IMR-90 (cell line): ENCODE measurements at regions not wholly inside any gene's neighbourhood (a gene's known extent, or its start where the extent isn't known, plus 50 kb on each side); places are given as distances from the start of the nearest gene placed in this dataset.
A peak's percentile ranks its signal among the peaks of the same experiment; 100 is the strongest.

ENCODE experiments used
- ATAC-seq: fragments of 200-7000 bp; cut with Tn5 transposase; 2 replicates; pipeline ENCODE4 v1.9.1; 2020; ENCODE audit warnings: low read depth, mild to moderate bottlenecking, moderate library complexity
- BruUV-seq: library from RNA; stranded (reverse); fragments of 400-500 nt; replicated peaks from 2 replicates; lab custom pipeline; 2021; lab: Mats Ljungman, UMichigan
- CTCF ChIA-PET: fragments of 300-600 bp; formaldehyde crosslinking; extraction: SDS; loops from one replicate; lab custom pipeline; 2021; ENCODE audit warnings: antibody characterized with exemption; lab: Yijun Ruan, JAX
- POLR2A ChIA-PET: fragments of 300-600 bp; sonication (Branson Sonifier 250); formaldehyde crosslinking; loops from one replicate; lab custom pipeline; 2022; ENCODE audit warnings: antibody characterized with exemption; ENCODE audit not compliant: unreplicated experiment; lab: Charles Lee
- DNase-seq: peaks from one replicate; pipeline ENCODE4 v3.0.0; 2013
- H2AFZ ChIP-seq: replicated peaks from 2 replicates; pipeline ENCODE3; 2013; ENCODE audit warnings: low read length, mild to moderate bottlenecking; ENCODE audit not compliant: poor library complexity
- H2AK5ac ChIP-seq: 2 replicates; pipeline ENCODE4 v1.6.1; 2013; ENCODE audit warnings: low read depth, low read length, inconsistent platforms
- H2AK9ac ChIP-seq: replicated peaks from 2 replicates; pipeline ENCODE3; 2013; ENCODE audit warnings: mild to moderate bottlenecking, low read depth, low read length, moderate library complexity; ENCODE audit not compliant: poor library complexity
- H2BK120ac ChIP-seq: 2 replicates; pipeline ENCODE4 v1.6.1; 2013; ENCODE audit warnings: low read depth, low read length, inconsistent platforms
- H2BK15ac ChIP-seq: 3 replicates; pipeline ENCODE4 v1.6.1; 2013; ENCODE audit warnings: low read depth, low read length, inconsistent platforms
- H2BK20ac ChIP-seq: 2 replicates; pipeline ENCODE4 v1.6.1; 2013; ENCODE audit warnings: low read depth, mild to moderate bottlenecking, inconsistent platforms, low read length, moderate library complexity
- H2BK5ac ChIP-seq: 2 replicates; pipeline ENCODE4 v1.6.1; 2013; ENCODE audit warnings: mild to moderate bottlenecking, low read depth, low read length, inconsistent platforms; ENCODE audit not compliant: poor library complexity, severe bottlenecking
- H3K14ac ChIP-seq: replicated peaks from 2 replicates; pipeline ENCODE4 v1.6.1; 2013; ENCODE audit warnings: low read depth, low read length, inconsistent platforms
- H3K18ac ChIP-seq: 2 replicates; pipeline ENCODE4 v1.6.1; 2013; ENCODE audit warnings: low read depth, low read length, control low read depth
- H3K23ac ChIP-seq: 2 replicates; pipeline ENCODE4 v1.6.1; 2013; ENCODE audit warnings: low read depth, low read length, inconsistent platforms
- H3K27ac ChIP-seq: 2 replicates; pipeline ENCODE4 v1.5.1; 2013; ENCODE audit warnings: mild to moderate bottlenecking, control low read depth, low read length; ENCODE audit not compliant: insufficient read depth
- H3K27me3 ChIP-seq: 2 replicates; pipeline ENCODE4 v1.6.1; 2013; ENCODE audit warnings: low read length; ENCODE audit not compliant: control insufficient read depth, insufficient read depth
- H3K36me3 ChIP-seq: 2 replicates; pipeline ENCODE4 v1.6.1; 2013; ENCODE audit warnings: low read length, mixed read lengths; ENCODE audit not compliant: control insufficient read depth, insufficient read depth
- H3K4ac ChIP-seq: 2 replicates; pipeline ENCODE4 v1.6.1; 2013; ENCODE audit warnings: low read depth, low read length, inconsistent platforms
- H3K4me1 ChIP-seq: 2 replicates; pipeline ENCODE4 v1.6.1; 2013; ENCODE audit warnings: low read length, mixed read lengths; ENCODE audit not compliant: control insufficient read depth, insufficient read depth
- H3K4me2 ChIP-seq: 2 replicates; pipeline ENCODE4 v1.6.1; 2013; ENCODE audit warnings: low read depth, mild to moderate bottlenecking, control low read depth, low read length, moderate library complexity
- H3K4me3 ChIP-seq: 2 replicates; pipeline ENCODE4 v1.5.1; 2013; ENCODE audit warnings: low read depth, mild to moderate bottlenecking, control low read depth, low read length, moderate library complexity; ENCODE audit not compliant: insufficient read depth
- H3K56ac ChIP-seq: 2 replicates; pipeline ENCODE4 v1.6.1; 2013; ENCODE audit warnings: low read length, inconsistent platforms; ENCODE audit not compliant: insufficient read depth; ENCODE audit errors: extremely low read depth
- H3K79me1 ChIP-seq, 2 experiments: 2 replicates each; pipeline ENCODE4 v1.6.1; 2013; ENCODE audit warnings: low read length in 2 of 2, inconsistent platforms in 1 of 2, low read depth in 1 of 2
- H3K9ac ChIP-seq: 2 replicates; pipeline ENCODE4 v1.6.1; 2013; ENCODE audit warnings: low read depth, low read length, control low read depth
- H3K9me1 ChIP-seq: 2 replicates; pipeline ENCODE4 v1.6.1; 2013; ENCODE audit warnings: low read length, inconsistent platforms; ENCODE audit not compliant: insufficient read depth
- H3K9me3 ChIP-seq: 2 replicates; pipeline ENCODE4 v1.6.1; 2013; ENCODE audit warnings: low read length; ENCODE audit not compliant: control insufficient read depth, insufficient read depth
- H4K20me1 ChIP-seq: 2 replicates; pipeline ENCODE4 v1.6.1; 2013; ENCODE audit warnings: low read length, inconsistent platforms; ENCODE audit not compliant: insufficient read depth
- H4K5ac ChIP-seq: 2 replicates; pipeline ENCODE4 v1.6.1; 2013; ENCODE audit warnings: mild to moderate bottlenecking, low read depth, low read length, control low read depth
- H4K8ac ChIP-seq, 2 experiments: 2 replicates each; pipeline ENCODE4 v1.6.1; 2013; ENCODE audit warnings: low read depth in 2 of 2, low read length in 2 of 2, control low read depth in 1 of 2, inconsistent platforms in 1 of 2
- H4K91ac ChIP-seq: 2 replicates; pipeline ENCODE4 v1.6.1; 2013; ENCODE audit warnings: low read depth, low read length, inconsistent platforms; ENCODE audit not compliant: insufficient read depth
- BHLHE40 ChIP-seq: fragments of 150-350 bp; IDR thresholded peaks from 2 replicates; pipeline ENCODE4 v1.6.1; 2016; ENCODE audit warnings: mild to moderate bottlenecking, low read depth, low read length
- CEBPB ChIP-seq: IDR thresholded peaks from 2 replicates; pipeline ENCODE4 v1.6.1; 2012; ENCODE audit warnings: low read depth, low read length, improper control_type of control experiment
- CHD1 ChIP-seq: IDR thresholded peaks from 2 replicates; pipeline ENCODE4 v1.6.1; 2012; ENCODE audit warnings: low read depth, low read length, improper control_type of control experiment
- ELK1 ChIP-seq: fragments of 150-350 bp; IDR thresholded peaks from 2 replicates; pipeline ENCODE4 v1.6.1; 2016; ENCODE audit warnings: low read depth, mild to moderate bottlenecking, low read length, moderate library complexity, borderline replicate concordance
- FOS ChIP-seq: fragments of 150-350 bp; IDR thresholded peaks from 2 replicates; pipeline ENCODE4 v1.6.1; 2016; ENCODE audit warnings: low read depth, low read length
- MAFK ChIP-seq: IDR thresholded peaks from 2 replicates; pipeline ENCODE4 v1.6.1; 2012; ENCODE audit warnings: low read depth, low read length, improper control_type of control experiment
- MAZ ChIP-seq: IDR thresholded peaks from 2 replicates; pipeline ENCODE4 v1.6.1; 2012; ENCODE audit warnings: low read depth, mild to moderate bottlenecking, low read length, improper control_type of control experiment, moderate library complexity, borderline replicate concordance
- MXI1 ChIP-seq: IDR thresholded peaks from 2 replicates; pipeline ENCODE4 v1.6.1; 2012; ENCODE audit warnings: low read depth, mild to moderate bottlenecking, low read length, moderate library complexity, borderline replicate concordance
- NFE2L2 ChIP-seq: fragments of 150-350 bp; IDR thresholded peaks from 2 replicates; pipeline ENCODE4 v1.6.1; 2016; ENCODE audit warnings: low read depth, mild to moderate bottlenecking, low read length
- POLR2A ChIP-seq: IDR thresholded peaks from 2 replicates; pipeline ENCODE4 v1.6.1; 2012; ENCODE audit warnings: mild to moderate bottlenecking, low read depth, low read length
- RAD21 ChIP-seq: IDR thresholded peaks from 2 replicates; pipeline ENCODE4 v1.6.1; 2012; ENCODE audit warnings: low read length, improper control_type of control experiment
- RCOR1 ChIP-seq: IDR thresholded peaks from 2 replicates; pipeline ENCODE4 v1.6.1; 2012; ENCODE audit warnings: mild to moderate bottlenecking, low read length, improper control_type of control experiment; ENCODE audit not compliant: insufficient replicate concordance
- RFX5 ChIP-seq: IDR thresholded peaks from 2 replicates; pipeline ENCODE4 v1.8.0; 2012; ENCODE audit warnings: low read depth, mild to moderate bottlenecking, low read length, moderate library complexity
- SMC3 ChIP-seq: fragments of 150-350 bp; IDR thresholded peaks from 2 replicates; pipeline ENCODE4 v1.6.1; 2016; ENCODE audit warnings: low read depth, mild to moderate bottlenecking, antibody characterized with exemption, low read length, moderate library complexity
- USF2 ChIP-seq: fragments of 150-350 bp; IDR thresholded peaks from 2 replicates; pipeline ENCODE4 v1.6.1; 2017; ENCODE audit warnings: mild to moderate bottlenecking, antibody characterized with exemption, low read length, low read depth
- WGBS, 2 experiments: methylation state at CpG; one replicate each; pipeline versions ENCODE4 v1.1.5 to v1.1.7; 2013; ENCODE audit warnings: missing lambda C conversion rate in 2 of 2; ENCODE audit not compliant: insufficient read length in 1 of 2; ENCODE audit errors: extremely low coverage in 2 of 2; 5-methylcytosine and 5-hydroxymethylcytosine counted together
- dilution Hi-C: fragments of 300-500 bp; cut with HindIII; formaldehyde crosslinking; loops from one replicate; pipeline ENCODE4 v1.14.3; 2018; ENCODE audit warnings: low sequenced_read_pairs; ENCODE audit not compliant: unreplicated experiment
- in situ Hi-C: fragments of 300-500 bp; cut with MboI; formaldehyde crosslinking; loops from 3 replicates; pipeline ENCODE4 v1.14.3; 2019; ENCODE audit warnings: low sequenced_read_pairs, inconsistent platforms, mixed read lengths
- intact Hi-C: fragments of 100-400 bp; cut with micrococcal nuclease; formaldehyde crosslinking; loops from 2 replicates; pipeline ENCODE4 v1.10.0; 2022

DNA sequence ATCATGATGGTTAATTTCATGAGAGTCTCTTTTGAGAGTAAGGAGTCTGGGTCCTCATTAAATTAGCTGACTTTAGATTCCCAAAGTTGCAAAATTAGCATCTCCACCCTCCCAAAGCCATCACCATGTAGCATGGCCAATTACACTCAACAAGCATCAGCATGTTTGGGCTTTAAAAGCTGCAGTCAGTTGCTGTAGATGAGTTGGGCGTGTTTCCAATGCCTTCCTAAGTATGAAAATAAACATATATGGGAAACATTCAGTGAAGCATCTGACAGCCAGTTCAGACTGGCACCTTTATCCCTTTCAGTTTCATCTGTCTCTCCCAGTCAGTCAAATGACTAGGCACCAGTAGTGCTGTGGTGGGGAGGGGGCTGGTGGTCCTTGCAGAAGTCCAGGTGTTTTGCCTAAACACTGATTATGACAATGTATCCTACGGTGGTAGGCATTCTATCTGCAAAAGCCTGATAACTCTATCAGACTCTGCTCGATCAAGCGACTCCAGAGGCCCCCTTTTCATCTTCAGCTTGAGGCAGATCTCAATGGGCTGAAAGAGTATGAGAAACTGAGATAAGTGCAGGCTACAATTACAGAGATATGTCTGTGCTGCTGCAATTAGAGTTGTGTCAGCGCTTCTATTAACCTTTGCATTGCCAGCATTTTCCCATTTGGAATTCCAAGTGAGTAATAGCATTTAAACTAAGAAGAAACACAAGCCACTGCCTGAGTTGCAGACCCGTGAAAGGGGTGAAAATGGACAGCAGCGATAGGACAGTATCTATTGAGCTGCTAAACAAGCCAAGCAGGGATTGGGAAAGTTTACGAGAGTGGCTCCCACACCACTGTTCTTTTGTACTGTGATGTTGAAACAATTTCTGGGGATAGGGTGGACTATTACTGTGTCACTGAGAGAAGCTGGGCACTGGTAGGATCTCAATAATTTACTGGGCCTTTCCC is 67.3 kb upstream of the SPOPL start:
- Histone ChIP-seq H3K27me3 (no peaks in the 10 kb centered on the region), H4K5ac (no peak overlapping the region), H3K56ac (no peak overlapping the region), H3K9ac (no peak overlapping the region), H3K4ac (no peak overlapping the region), H3K79me1 (no peaks in the 10 kb centered on the region), H4K91ac (no peak overlapping the region), H2AFZ (no peak overlapping the region), H3K4me2 (peak overlapping the region; percentile 67), H4K20me1 (no peaks in the 10 kb centered on the region), H3K23ac (no peak overlapping the region), H3K14ac (no peak overlapping the region), H3K36me3 (no peaks in the 10 kb centered on the region), H2BK5ac (no peak overlapping the region), H3K4me3 (no peak overlapping the region), H2AK9ac (no peak overlapping the region), H2AK5ac (no peak overlapping the region), H2BK120ac (no peak overlapping the region), H3K9me1 (no peaks in the 10 kb centered on the region), H2BK15ac (no peak overlapping the region), H3K9me3 (no peaks in the 10 kb centered on the region), H3K4me1 (peaks cover 3% of the 10 kb centered on the region), H4K8ac (no peak overlapping the region), H2BK20ac (no peak overlapping the region), H3K27ac (no peak overlapping the region), H3K18ac (no peak overlapping the region)
- BruUV-seq, result no TSS peak
- DNase-seq (peak; percentile 23), ATAC-seq (peak; percentile 63)
- ChIA-PET CTCF (no interaction called here), POLR2A (no interaction called here)
- WGBS, 2 experiments, result no CpG with 5 or more reads among the region's 8 CpGs
- dilution Hi-C loops (no loop called here), intact Hi-C loops (no loop called here), in situ Hi-C loops (no loop called here)
- TF ChIP-seq USF2, result no peak
- TF ChIP-seq ELK1, result no peak
- TF ChIP-seq RCOR1, result no peak
- TF ChIP-seq CHD1, result no peak
- no peak for TF ChIP-seq CEBPB
- no peak for TF ChIP-seq RFX5
- TF ChIP-seq FOS, result no peak
- TF ChIP-seq MAZ, result no peak
- no peak for TF ChIP-seq POLR2A
- no peak for TF ChIP-seq NFE2L2
- no peak for TF ChIP-seq RAD21
- TF ChIP-seq SMC3, result no peak
- TF ChIP-seq MAFK, result no peak
- no peak for TF ChIP-seq MXI1
- no peak for TF ChIP-seq BHLHE40
